HCT116 (cell line): ENCODE measurements at regions not wholly inside any gene's neighbourhood (a gene's known extent, or its start where the extent isn't known, plus 50 kb on each side); places are given as distances from the start of the nearest gene placed in this dataset.

Experiments
- ATAC-seq: fragments of 200-7000 bp; cut with Tn5 transposase; 2 replicates; pipeline ENCODE4 v1.9.1; 2020; ENCODE audit warnings: mild to moderate bottlenecking, moderate library complexity
- BruUV-seq: library from RNA; stranded (reverse); fragments of 400-500 nt; replicated peaks from 2 replicates; lab custom pipeline; 2021; lab: Mats Ljungman, UMichigan
- CTCF ChIA-PET: fragments of 300-600 bp; sonication (Branson Sonifier 250); formaldehyde crosslinking; loops from one replicate; lab custom pipeline; 2021; ENCODE audit warnings: antibody characterized with exemption; lab: Charles Lee
- POLR2A ChIA-PET: fragments of 300-600, 350-600 bp; sonication (Branson Sonifier 250); formaldehyde crosslinking; loops from one replicate; lab custom pipeline; 2021; ENCODE audit warnings: antibody characterized with exemption; lab: Charles Lee
- RAD21 ChIA-PET, 2 experiments: fragments of 300-600 bp; sonication (Branson Sonifier 250); formaldehyde crosslinking; loops; one replicate each; lab custom pipeline; 2023; ENCODE audit warnings: low total read pairs in 2 of 2; ENCODE audit not compliant: uncharacterized antibody in 2 of 2, unreplicated experiment in 2 of 2, low non-redundant PET in 1 of 2; lab: Charles Lee
- DNase-seq: peaks from one replicate; pipeline ENCODE4 v3.0.0-alpha.2; 2010; ENCODE audit warnings: low read depth, low spot score
- H2AFZ ChIP-seq: fragments of 200-600 bp; shearing (Covaris generic), sonication (generic); 2 replicates; pipeline ENCODE4 v1.6.1; 2017; ENCODE audit warnings: low read depth, mixed run types, mixed read lengths, antibody characterized with exemption, low read length; ENCODE audit not compliant: poor library complexity, severe bottlenecking
- H3K27ac ChIP-seq: 2 replicates; pipeline ENCODE4 v1.5.1; 2012; ENCODE audit warnings: low read depth, low read length
- H3K27me3 ChIP-seq: fragments of 200-600 bp; sonication (generic); 2 replicates; pipeline ENCODE4 v1.6.1; 2016; ENCODE audit warnings: mixed run types, low read length, mixed read lengths; ENCODE audit not compliant: insufficient read depth
- H3K36me3 ChIP-seq, 2 experiments: fragments of 200-500 bp in 1 of 2; fragments of 200-600 bp in 1 of 2; sonication (Bioruptor generic) in 1 of 2; sonication (generic) in 1 of 2; 2 replicates each; pipeline versions ENCODE4 v1.5.1 to v1.6.1; 2014 to 2016; ENCODE audit warnings: low read length in 2 of 2, inconsistent platforms in 1 of 2, mixed read lengths in 1 of 2, mixed run types in 1 of 2; ENCODE audit not compliant: insufficient read depth in 2 of 2, control insufficient read depth in 1 of 2
- H3K4me1 ChIP-seq, 2 experiments: fragments of 200-600 bp in 1 of 2; sonication (generic) in 1 of 2; 2 replicates each; pipeline versions ENCODE4 v1.5.1 to v1.6.1; 2012 to 2017; ENCODE audit warnings: low read length in 2 of 2, inconsistent platforms in 1 of 2, mild to moderate bottlenecking in 1 of 2, mixed read lengths in 1 of 2, mixed run types in 1 of 2, moderate library complexity in 1 of 2; ENCODE audit not compliant: insufficient read depth in 2 of 2, control insufficient read depth in 1 of 2
- H3K4me2 ChIP-seq: fragments of 200-600 bp; sonication (generic); 2 replicates; pipeline ENCODE4 v1.6.1; 2017; ENCODE audit warnings: mixed run types, low read length, mixed read lengths
- H3K4me3 ChIP-seq, 2 experiments: fragments of 200-600 bp in 1 of 2; sonication (generic) in 1 of 2; replicated peaks in 1 of 2; 2 replicates each; pipeline ENCODE4 v1.5.1; 2011 to 2016; ENCODE audit warnings: low read length in 2 of 2, control low read depth in 1 of 2, low read depth in 1 of 2, mild to moderate bottlenecking in 1 of 2, mixed read lengths in 1 of 2, mixed run types in 1 of 2
- H3K79me2 ChIP-seq: fragments of 200-600 bp; sonication (generic); 2 replicates; pipeline ENCODE4 v1.6.1; 2017; ENCODE audit warnings: mild to moderate bottlenecking, mixed run types, low read length, moderate library complexity, mixed read lengths; ENCODE audit not compliant: insufficient read depth
- H3K9ac ChIP-seq: fragments of 200-600 bp; sonication (generic); 2 replicates; pipeline ENCODE4 v1.6.1; 2016; ENCODE audit warnings: low read length, mixed read lengths
- H3K9me2 ChIP-seq: fragments of 200-600 bp; sonication (generic), shearing (Covaris generic); 2 replicates; pipeline ENCODE4 v1.6.1; 2017; ENCODE audit warnings: mixed run types, mild to moderate bottlenecking, moderate library complexity; ENCODE audit not compliant: insufficient read depth
- H3K9me3 ChIP-seq, 2 experiments: fragments of 200-500 bp in 1 of 2; fragments of 200-600 bp in 1 of 2; sonication (Bioruptor generic) in 1 of 2; sonication (generic) in 1 of 2; 2 replicates each; pipeline ENCODE4 v1.6.1; 2014 to 2017; ENCODE audit warnings: low read length in 2 of 2, mixed read lengths in 2 of 2, inconsistent platforms in 1 of 2, low read depth in 1 of 2, mild to moderate bottlenecking in 1 of 2, mixed run types in 1 of 2, moderate library complexity in 1 of 2; ENCODE audit not compliant: control insufficient read depth in 1 of 2, insufficient read depth in 1 of 2
- H4K20me1 ChIP-seq: fragments of 200-600 bp; sonication (generic), shearing (Covaris generic); 2 replicates; pipeline ENCODE4 v1.6.1; 2017; ENCODE audit warnings: mixed run types, mild to moderate bottlenecking, moderate library complexity; ENCODE audit not compliant: insufficient read depth
- CBX3 ChIP-seq: IDR thresholded peaks from 2 replicates; pipeline ENCODE4 v1.6.1; 2012; ENCODE audit warnings: low read depth
- CEBPB ChIP-seq: IDR thresholded peaks from 2 replicates; pipeline ENCODE4 v1.6.1; 2012; ENCODE audit warnings: low read depth
- ELF1 ChIP-seq: IDR thresholded peaks from 2 replicates; pipeline ENCODE4 v1.6.1; 2012; ENCODE audit warnings: low read depth, borderline replicate concordance
- EZH2phosphoT487 ChIP-seq: fragments of 200-600 bp; IDR thresholded peaks from 2 replicates; pipeline ENCODE4 v1.6.1; 2018; ENCODE audit warnings: antibody characterized with exemption, borderline replicate concordance
- POLR2A ChIP-seq: IDR thresholded peaks from 2 replicates; pipeline ENCODE4 v1.7.0; 2011; ENCODE audit warnings: borderline replicate concordance; ENCODE audit not compliant: insufficient read depth, insufficient read length; ENCODE audit errors: extremely low read depth
- RAD21 ChIP-seq: IDR thresholded peaks from 2 replicates; pipeline ENCODE4 v1.6.1; 2012; ENCODE audit warnings: low read depth, mild to moderate bottlenecking
- SP1 ChIP-seq: IDR thresholded peaks from 2 replicates; pipeline ENCODE4 v1.6.1; 2012; ENCODE audit warnings: low read depth
- TCF7L2 ChIP-seq: IDR thresholded peaks from 2 replicates; pipeline ENCODE4 v1.7.0; 2011; ENCODE audit warnings: borderline replicate concordance, inconsistent platforms; ENCODE audit not compliant: insufficient read depth, insufficient read length; ENCODE audit errors: extremely low read depth
- YY1 ChIP-seq: IDR thresholded peaks from 2 replicates; pipeline ENCODE4 v1.6.1; 2011; ENCODE audit warnings: low read length, low read depth, moderate library complexity, mild to moderate bottlenecking; ENCODE audit not compliant: insufficient replicate concordance; ENCODE audit errors: extremely low read depth
- ZFX ChIP-seq: fragments of 450-650 bp; IDR thresholded peaks from 2 replicates; pipeline ENCODE4 v1.6.1; 2017
- ZNF274 ChIP-seq: fragments of 200-500 bp; sonication (Bioruptor generic); IDR thresholded peaks from 2 replicates; pipeline ENCODE4 v1.6.1; 2014; ENCODE audit warnings: mild to moderate bottlenecking, low read depth, low read length, inconsistent platforms
- intact Hi-C: fragments of 100-400 bp; cut with micrococcal nuclease; formaldehyde crosslinking; loops from 2 replicates; pipeline ENCODE4 v1.10.0; 2022
- TF ChIP-seq, protein P1 (sequence below): IDR thresholded peaks from 2 replicates; pipeline ENCODE4 v1.6.1; 2011; ENCODE audit warnings: mild to moderate bottlenecking, low read length, moderate library complexity; ENCODE audit not compliant: insufficient replicate concordance; ENCODE audit errors: extremely low read depth
- TF ChIP-seq, protein P2 (sequence below), 3 experiments: fragments of 200-600 bp in 1 of 3; sonication (generic) in 1 of 3; IDR thresholded peaks in 2 of 3; conservative IDR thresholded peaks in 1 of 3; 2 replicates each; pipeline ENCODE4 v1.5.1; 2012 to 2017; ENCODE audit warnings: low read depth in 2 of 3, low read length in 2 of 3, antibody characterized with exemption in 1 of 3, borderline replicate concordance in 1 of 3, control low read depth in 1 of 3, mild to moderate bottlenecking in 1 of 3, mixed read lengths in 1 of 3, mixed run types in 1 of 3, moderate library complexity in 1 of 3; ENCODE audit not compliant: insufficient read depth in 1 of 3
- TF ChIP-seq, protein P3 (sequence below): IDR thresholded peaks from 2 replicates; pipeline ENCODE4 v1.6.1; 2012; ENCODE audit warnings: low read depth
- TF ChIP-seq, protein P4 (sequence below): IDR thresholded peaks from 2 replicates; pipeline ENCODE4 v1.6.1; 2012

DNA sequence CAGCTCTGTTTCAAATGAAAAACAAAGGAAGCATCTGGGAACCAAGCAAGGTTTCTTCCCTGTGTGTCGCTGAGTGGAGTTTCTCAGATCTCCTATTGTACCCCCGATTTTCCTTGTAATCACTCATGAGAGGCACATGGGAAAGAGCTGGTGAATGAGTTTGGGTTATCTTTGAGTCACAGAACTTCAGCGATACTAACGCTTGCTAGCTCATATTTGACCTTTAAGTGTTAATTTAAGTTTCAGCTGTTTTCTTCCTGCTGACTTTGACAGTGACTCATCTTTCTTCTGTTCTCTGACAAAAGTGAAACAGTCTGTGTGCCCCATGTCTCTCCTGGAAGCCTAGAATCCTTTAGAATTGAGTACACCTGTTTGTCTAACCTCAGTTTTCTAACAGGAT lies 261.1 kb upstream of the RGS17 start:
- Histone ChIP-seq H3K27ac (no peak overlapping the region), H3K36me3 (no peaks in the 10 kb centered on the region), H3K9me3 (no peaks in the 10 kb centered on the region), H3K27me3 (peaks cover 4% of the 10 kb centered on the region; the same call in 1 of the 2 replicates), H3K4me3 (no peak overlapping the region), H3K4me2 (no peak overlapping the region), H3K9ac (no peak overlapping the region), H3K9me2 (no peaks in the 10 kb centered on the region), H3K79me2 (no peaks in the 10 kb centered on the region), H4K20me1 (no peaks in the 10 kb centered on the region), H2AFZ (no peak overlapping the region), H3K4me1 (no peaks in the 10 kb centered on the region)
- ChIA-PET POLR2A (no interaction called here), RAD21 (no interaction called here), CTCF (no interaction called here)
- TF ChIP-seq, protein P1, sequence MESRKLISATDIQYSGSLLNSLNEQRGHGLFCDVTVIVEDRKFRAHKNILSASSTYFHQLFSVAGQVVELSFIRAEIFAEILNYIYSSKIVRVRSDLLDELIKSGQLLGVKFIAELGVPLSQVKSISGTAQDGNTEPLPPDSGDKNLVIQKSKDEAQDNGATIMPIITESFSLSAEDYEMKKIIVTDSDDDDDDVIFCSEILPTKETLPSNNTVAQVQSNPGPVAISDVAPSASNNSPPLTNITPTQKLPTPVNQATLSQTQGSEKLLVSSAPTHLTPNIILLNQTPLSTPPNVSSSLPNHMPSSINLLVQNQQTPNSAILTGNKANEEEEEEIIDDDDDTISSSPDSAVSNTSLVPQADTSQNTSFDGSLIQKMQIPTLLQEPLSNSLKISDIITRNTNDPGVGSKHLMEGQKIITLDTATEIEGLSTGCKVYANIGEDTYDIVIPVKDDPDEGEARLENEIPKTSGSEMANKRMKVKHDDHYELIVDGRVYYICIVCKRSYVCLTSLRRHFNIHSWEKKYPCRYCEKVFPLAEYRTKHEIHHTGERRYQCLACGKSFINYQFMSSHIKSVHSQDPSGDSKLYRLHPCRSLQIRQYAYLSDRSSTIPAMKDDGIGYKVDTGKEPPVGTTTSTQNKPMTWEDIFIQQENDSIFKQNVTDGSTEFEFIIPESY: no peak
- TF ChIP-seq, protein P2, sequence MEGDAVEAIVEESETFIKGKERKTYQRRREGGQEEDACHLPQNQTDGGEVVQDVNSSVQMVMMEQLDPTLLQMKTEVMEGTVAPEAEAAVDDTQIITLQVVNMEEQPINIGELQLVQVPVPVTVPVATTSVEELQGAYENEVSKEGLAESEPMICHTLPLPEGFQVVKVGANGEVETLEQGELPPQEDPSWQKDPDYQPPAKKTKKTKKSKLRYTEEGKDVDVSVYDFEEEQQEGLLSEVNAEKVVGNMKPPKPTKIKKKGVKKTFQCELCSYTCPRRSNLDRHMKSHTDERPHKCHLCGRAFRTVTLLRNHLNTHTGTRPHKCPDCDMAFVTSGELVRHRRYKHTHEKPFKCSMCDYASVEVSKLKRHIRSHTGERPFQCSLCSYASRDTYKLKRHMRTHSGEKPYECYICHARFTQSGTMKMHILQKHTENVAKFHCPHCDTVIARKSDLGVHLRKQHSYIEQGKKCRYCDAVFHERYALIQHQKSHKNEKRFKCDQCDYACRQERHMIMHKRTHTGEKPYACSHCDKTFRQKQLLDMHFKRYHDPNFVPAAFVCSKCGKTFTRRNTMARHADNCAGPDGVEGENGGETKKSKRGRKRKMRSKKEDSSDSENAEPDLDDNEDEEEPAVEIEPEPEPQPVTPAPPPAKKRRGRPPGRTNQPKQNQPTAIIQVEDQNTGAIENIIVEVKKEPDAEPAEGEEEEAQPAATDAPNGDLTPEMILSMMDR (IDR thresholded peaks at IDR 0.05 in 2 of 3, conservative IDR thresholded peaks at IDR 0.05 in 1 of 3; ENCODE audit: borderline replicate concordance in 1 of 3, insufficient read depth in 1 of 3, low read depth in 2 of 3, low read length in 2 of 3): no peak
- no peak for TF ChIP-seq YY1
- no peak for TF ChIP-seq SP1
- no peak for TF ChIP-seq ZFX
- TF ChIP-seq CEBPB: no peak
- TF ChIP-seq EZH2phosphoT487: no peak
- no peak for TF ChIP-seq ZNF274
- TF ChIP-seq ELF1: no peak
- no peak for TF ChIP-seq CBX3
- TF ChIP-seq, protein P3, sequence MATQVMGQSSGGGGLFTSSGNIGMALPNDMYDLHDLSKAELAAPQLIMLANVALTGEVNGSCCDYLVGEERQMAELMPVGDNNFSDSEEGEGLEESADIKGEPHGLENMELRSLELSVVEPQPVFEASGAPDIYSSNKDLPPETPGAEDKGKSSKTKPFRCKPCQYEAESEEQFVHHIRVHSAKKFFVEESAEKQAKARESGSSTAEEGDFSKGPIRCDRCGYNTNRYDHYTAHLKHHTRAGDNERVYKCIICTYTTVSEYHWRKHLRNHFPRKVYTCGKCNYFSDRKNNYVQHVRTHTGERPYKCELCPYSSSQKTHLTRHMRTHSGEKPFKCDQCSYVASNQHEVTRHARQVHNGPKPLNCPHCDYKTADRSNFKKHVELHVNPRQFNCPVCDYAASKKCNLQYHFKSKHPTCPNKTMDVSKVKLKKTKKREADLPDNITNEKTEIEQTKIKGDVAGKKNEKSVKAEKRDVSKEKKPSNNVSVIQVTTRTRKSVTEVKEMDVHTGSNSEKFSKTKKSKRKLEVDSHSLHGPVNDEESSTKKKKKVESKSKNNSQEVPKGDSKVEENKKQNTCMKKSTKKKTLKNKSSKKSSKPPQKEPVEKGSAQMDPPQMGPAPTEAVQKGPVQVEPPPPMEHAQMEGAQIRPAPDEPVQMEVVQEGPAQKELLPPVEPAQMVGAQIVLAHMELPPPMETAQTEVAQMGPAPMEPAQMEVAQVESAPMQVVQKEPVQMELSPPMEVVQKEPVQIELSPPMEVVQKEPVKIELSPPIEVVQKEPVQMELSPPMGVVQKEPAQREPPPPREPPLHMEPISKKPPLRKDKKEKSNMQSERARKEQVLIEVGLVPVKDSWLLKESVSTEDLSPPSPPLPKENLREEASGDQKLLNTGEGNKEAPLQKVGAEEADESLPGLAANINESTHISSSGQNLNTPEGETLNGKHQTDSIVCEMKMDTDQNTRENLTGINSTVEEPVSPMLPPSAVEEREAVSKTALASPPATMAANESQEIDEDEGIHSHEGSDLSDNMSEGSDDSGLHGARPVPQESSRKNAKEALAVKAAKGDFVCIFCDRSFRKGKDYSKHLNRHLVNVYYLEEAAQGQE: no peak
- no peak for TF ChIP-seq RAD21
- no peak for TF ChIP-seq TCF7L2
- TF ChIP-seq, protein P4, sequence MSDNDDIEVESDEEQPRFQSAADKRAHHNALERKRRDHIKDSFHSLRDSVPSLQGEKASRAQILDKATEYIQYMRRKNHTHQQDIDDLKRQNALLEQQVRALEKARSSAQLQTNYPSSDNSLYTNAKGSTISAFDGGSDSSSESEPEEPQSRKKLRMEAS: no peak
- TF ChIP-seq POLR2A: no peak
- no TSS peak for BruUV-seq
- DNase-seq: no peak
- no peak for ATAC-seq
- intact Hi-C loops: no loop called here
